ENCODE measurements at regions not wholly inside any gene's neighbourhood (a gene's known extent, or its start where the extent isn't known, plus 50 kb on each side); places are given as distances from the start of the nearest gene placed in this dataset.

DNA sequence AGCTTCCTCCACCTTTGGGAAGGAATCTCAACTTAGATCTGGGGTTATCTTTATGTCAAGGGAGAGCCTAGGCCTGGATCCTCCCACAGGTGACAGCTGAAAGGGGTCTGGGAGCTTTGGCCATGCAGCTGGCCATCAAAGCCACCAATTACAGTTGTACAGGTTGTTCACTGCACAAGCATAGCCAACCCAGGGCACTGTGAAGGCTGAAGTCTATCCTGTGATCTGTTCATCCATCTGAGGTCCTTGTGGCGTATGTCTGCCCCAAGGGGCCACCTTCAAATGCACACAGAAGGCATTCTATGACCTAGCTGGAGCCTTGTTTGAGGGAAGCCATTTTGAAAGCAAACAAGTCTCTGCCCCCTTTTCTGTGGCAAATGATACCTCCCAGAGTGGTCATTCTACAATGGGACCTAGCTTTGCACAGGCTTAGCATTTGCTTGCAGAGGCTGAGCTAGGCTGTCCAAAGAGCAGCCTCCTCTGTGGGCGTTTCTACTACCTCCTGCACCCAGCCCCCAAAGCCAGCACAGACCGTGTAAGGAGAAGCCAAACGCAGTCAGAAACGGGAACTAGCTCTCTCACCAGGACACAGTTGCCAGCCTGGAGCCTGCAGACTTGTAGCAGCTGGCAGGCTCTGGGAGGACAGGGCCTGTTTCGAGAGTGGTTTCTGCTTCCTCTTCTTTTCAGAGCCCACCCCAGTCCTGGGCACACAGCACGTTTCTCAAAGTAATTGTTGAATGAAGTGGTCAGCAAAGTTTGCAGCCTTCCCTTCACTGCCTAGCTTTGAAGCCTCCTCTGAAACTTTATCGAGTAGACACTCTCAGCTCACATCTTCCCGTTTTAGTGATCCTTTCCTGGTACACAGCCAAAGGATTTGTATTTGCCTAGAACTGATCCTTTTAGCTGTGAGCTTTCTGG lies 157.3 kb upstream of the SMAD3 start:
- TF ChIP-seq SP1 (IDR thresholded peaks at IDR 0.05): no peak
- TF ChIP-seq FOXK2 (IDR thresholded peaks at IDR 0.05): no peak
- TF ChIP-seq L3MBTL2 (conservative IDR thresholded peaks at IDR 0.05): no peak
- no peak for TF ChIP-seq FOXM1 (IDR thresholded peaks at IDR 0.05; ENCODE audit: borderline replicate concordance)
- no peak for TF ChIP-seq FOXA1 (IDR thresholded peaks at IDR 0.05)
- no peak for TF ChIP-seq ZNF384 (IDR thresholded peaks at IDR 0.05)
- no peak for TF ChIP-seq TARDBP (IDR thresholded peaks at IDR 0.05)
- TF ChIP-seq SUZ12 (IDR thresholded peaks at IDR 0.05): no peak
- TF ChIP-seq ARNT (IDR thresholded peaks at IDR 0.05): no peak
- TF ChIP-seq CTBP1 (IDR thresholded peaks at IDR 0.05; ENCODE audit: borderline replicate concordance): no peak
- TF ChIP-seq BHLHE40 (IDR thresholded peaks at IDR 0.05; ENCODE audit: borderline replicate concordance): no peak
- TF ChIP-seq NFRKB (IDR thresholded peaks at IDR 0.05): no peak
